Smooth muscle cell (in vitro differentiated cells): ENCODE measurements at regions not wholly inside any gene's neighbourhood (a gene's known extent, or its start where the extent isn't known, plus 50 kb on each side); places are given as distances from the start of the nearest gene placed in this dataset.

Experiments
- DNase-seq: peaks from one replicate; lab custom pipeline; 2025; ENCODE audit not compliant: unreplicated experiment; lab: John Stamatoyannopoulos, UW
- H2AFZ ChIP-seq: fragments of 200-600 bp; sonication (generic); 2 replicates; pipeline ENCODE4 v1.6.0; 2016; ENCODE audit warnings: antibody characterized with exemption, low read depth, mild to moderate bottlenecking
- H3F3A ChIP-seq: fragments of 200-600 bp; sonication (generic); 2 replicates; pipeline ENCODE4 v1.6.0; 2017; ENCODE audit warnings: antibody characterized with exemption, low read depth
- H3K27ac ChIP-seq: fragments of 200-600 bp; sonication (generic); 2 replicates; pipeline ENCODE4 v1.5.1; 2016; ENCODE audit warnings: low read depth, mild to moderate bottlenecking
- H3K27me3 ChIP-seq: fragments of 200-600 bp; sonication (generic); 2 replicates; pipeline ENCODE4 v1.6.1; 2016; ENCODE audit warnings: low read depth, mild to moderate bottlenecking
- H3K36me3 ChIP-seq: fragments of 200-600 bp; sonication (generic); 2 replicates; pipeline ENCODE4 v1.5.1; 2016; ENCODE audit warnings: low read depth
- H3K4me1 ChIP-seq: fragments of 200-600 bp; sonication (generic); 2 replicates; pipeline ENCODE4 v1.5.1; 2016; ENCODE audit warnings: low read depth
- H3K4me2 ChIP-seq: fragments of 200-600 bp; sonication (generic); 2 replicates; pipeline ENCODE4 v1.6.0; 2016; ENCODE audit warnings: mild to moderate bottlenecking
- H3K4me3 ChIP-seq: fragments of 200-600 bp; sonication (generic); 2 replicates; pipeline ENCODE4 v1.5.1; 2016; ENCODE audit warnings: mild to moderate bottlenecking
- H3K79me2 ChIP-seq: fragments of 200-600 bp; sonication (generic); 2 replicates; pipeline ENCODE4 v1.6.0; 2016; ENCODE audit warnings: low read depth, mild to moderate bottlenecking
- H3K9ac ChIP-seq: fragments of 200-600 bp; sonication (generic); 2 replicates; pipeline ENCODE4 v1.6.0; 2016; ENCODE audit warnings: low read depth
- H3K9me3 ChIP-seq: fragments of 200-600 bp; sonication (generic); replicated peaks from 2 replicates; pipeline ENCODE4 v1.5.1; 2016; ENCODE audit warnings: low read depth
- H4K20me1 ChIP-seq: fragments of 200-600 bp; sonication (generic); 2 replicates; pipeline ENCODE4 v1.6.0; 2016; ENCODE audit warnings: low read depth
- CTCF ChIP-seq: fragments of 200-600 bp; sonication (generic); IDR thresholded peaks from 2 replicates; pipeline ENCODE4 v1.5.1; 2017; ENCODE audit warnings: borderline replicate concordance, mild to moderate bottlenecking, antibody characterized with exemption; ENCODE audit not compliant: insufficient read depth, poor library complexity, severe bottlenecking
- WGBS: methylation state at CpG from one replicate; pipeline ENCODE4 v1.1.7; 2016; ENCODE audit warnings: low lambda C conversion rate; 5-methylcytosine and 5-hydroxymethylcytosine counted together

DNA sequence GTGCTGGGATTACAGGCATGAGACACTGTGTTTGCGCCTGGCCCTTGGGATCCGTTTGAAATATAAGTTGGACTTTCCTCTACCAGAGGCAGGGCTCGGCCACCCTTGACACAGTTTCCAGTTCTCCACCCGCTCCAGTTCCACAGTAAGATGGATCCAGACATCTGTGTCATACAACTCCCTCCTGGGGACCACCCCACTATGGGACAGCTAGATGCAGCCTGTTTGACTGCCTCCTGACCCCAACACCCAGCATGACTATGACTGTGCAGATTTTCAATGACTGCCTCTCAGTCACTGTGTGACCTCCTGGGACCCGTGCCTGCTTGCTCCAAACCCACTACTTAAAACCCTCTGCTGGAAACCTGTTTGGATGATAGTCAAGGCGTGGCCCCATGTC is 166.7 kb downstream of the IRF8 start:
- Histone ChIP-seq H3K9ac (no peak overlapping the region), H3K9me3 (no peaks in the 10 kb centered on the region), H3K4me3 (no peak overlapping the region), H4K20me1 (no peaks in the 10 kb centered on the region), H3K36me3 (no peaks in the 10 kb centered on the region), H2AFZ (no peak overlapping the region), H3K27ac (no peak overlapping the region), H3F3A (no peaks in the 10 kb centered on the region), H3K27me3 (no peaks in the 10 kb centered on the region), H3K4me2 (no peak overlapping the region), H3K4me1 (no peaks in the 10 kb centered on the region), H3K79me2 (no peaks in the 10 kb centered on the region)
- WGBS = 88% methylated on average over 6 of the region's 6 CpGs
- no peak for TF ChIP-seq CTCF
- DNase-seq = no peak

DNA sequence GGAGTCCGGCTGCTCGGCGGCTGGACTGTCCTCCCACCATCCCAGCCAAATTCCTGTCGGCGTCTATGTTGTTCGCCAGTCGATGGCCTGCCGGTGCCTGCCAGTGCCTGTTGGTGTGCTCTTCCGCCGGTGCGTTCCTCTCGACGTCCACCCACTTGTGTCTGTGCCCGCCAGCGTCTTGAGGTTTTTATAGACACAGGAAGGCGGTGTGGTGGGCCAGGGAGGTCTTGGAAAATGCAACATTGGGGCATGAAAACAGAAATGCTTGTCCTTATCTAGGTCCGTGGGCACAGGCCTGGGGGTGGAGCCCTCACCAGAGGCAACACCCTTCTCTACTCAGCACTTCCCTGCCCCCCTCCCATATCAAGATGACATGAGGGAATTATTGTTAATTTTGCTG is 167.8 kb downstream of the IRF8 start:
- H2AFZ ChIP-seq = no peak overlapping the region
- H3K9ac ChIP-seq = no peak overlapping the region
- 85% methylated on average over 17 of the region's 17 CpGs for WGBS

DNA sequence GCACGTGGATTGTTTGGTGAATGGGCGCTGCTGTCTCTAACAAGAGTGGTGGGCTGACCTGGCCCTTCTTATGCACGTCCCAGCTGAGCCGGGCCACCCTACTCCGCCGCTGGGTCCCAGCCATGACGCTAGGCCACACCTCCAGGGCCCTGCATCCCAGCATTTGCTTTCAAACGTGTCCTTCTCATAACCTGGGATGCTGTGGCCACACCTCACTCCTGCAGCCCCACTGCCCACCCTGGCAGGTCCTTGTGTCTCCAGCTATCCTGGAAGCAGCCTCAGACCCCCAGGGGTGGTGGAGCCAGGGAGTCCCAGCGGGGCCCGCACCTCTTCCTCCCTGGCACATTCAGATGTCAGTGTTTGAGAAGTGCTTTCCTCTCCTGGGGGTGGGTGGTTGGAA is 168.6 kb downstream of the IRF8 start:
- H3K36me3 ChIP-seq = no peaks in the 10 kb centered on the region
- H3K9ac ChIP-seq = no peak overlapping the region
- no peaks in the 10 kb centered on the region for H3F3A ChIP-seq
- WGBS = 96% methylated on average over 10 of the region's 10 CpGs
- H3K27me3 ChIP-seq = no peaks in the 10 kb centered on the region
- no peak overlapping the region for H3K4me3 ChIP-seq
- no peaks in the 10 kb centered on the region for H3K4me1 ChIP-seq
- no peaks in the 10 kb centered on the region for H4K20me1 ChIP-seq
- no peaks in the 10 kb centered on the region for H3K79me2 ChIP-seq
- no peak for DNase-seq
- TF ChIP-seq CTCF = no peak
- no peak overlapping the region for H2AFZ ChIP-seq
- no peak overlapping the region for H3K27ac ChIP-seq
- H3K4me2 ChIP-seq = no peak overlapping the region
- no peaks in the 10 kb centered on the region for H3K9me3 ChIP-seq

More for the DNA sequence above, 167.8 kb downstream of the IRF8 start:
- Histone ChIP-seq H3K36me3 (no peaks in the 10 kb centered on the region), H3K4me2 (no peak overlapping the region), H3K9me3 (no peaks in the 10 kb centered on the region), H3F3A (no peaks in the 10 kb centered on the region), H3K4me3 (no peak overlapping the region), H3K27me3 (no peaks in the 10 kb centered on the region), H4K20me1 (no peaks in the 10 kb centered on the region), H3K79me2 (no peaks in the 10 kb centered on the region), H3K27ac (no peak overlapping the region), H3K4me1 (no peaks in the 10 kb centered on the region)
- DNase-seq = no peak
- TF ChIP-seq CTCF = no peak

- no peaks in the 10 kb centered on the region for H4K20me1 ChIP-seq
- H3K27me3 ChIP-seq = no peaks in the 10 kb centered on the region
- no peak overlapping the region for H3K4me3 ChIP-seq
- H3F3A ChIP-seq = no peaks in the 10 kb centered on the region
- no peak for TF ChIP-seq CTCF
- no peak overlapping the region for H2AFZ ChIP-seq
- no peak overlapping the region for H3K4me2 ChIP-seq
- H3K27ac ChIP-seq = no peak overlapping the region
- no peaks in the 10 kb centered on the region for H3K36me3 ChIP-seq
- no peaks in the 10 kb centered on the region for H3K79me2 ChIP-seq
- DNase-seq = no peak
- WGBS = 91% methylated on average over 8 of the region's 8 CpGs
- H3K9ac ChIP-seq = no peak overlapping the region
- no peaks in the 10 kb centered on the region for H3K9me3 ChIP-seq
- H3K4me1 ChIP-seq = no peaks in the 10 kb centered on the region
Observed at GRCh38 chr16:86067936-86068335, 169.0 kb downstream of the IRF8 start.
